Esophagus squamous epithelium (tissue), 4 donors: ENCODE measurements at regions not wholly inside any gene's neighbourhood (a gene's known extent, or its start where the extent isn't known, plus 50 kb on each side); places are given as distances from the start of the nearest gene placed in this dataset.

Experiments
- CTCF ChIP-seq, 6 experiments: fragments of 450-650 bp in 4 of 6; fragments of 200-600 bp in 2 of 6; sonication (generic) in 2 of 6; IDR thresholded peaks; one replicate each; pipeline ENCODE4 v1.5.1; 2016 to 2019; ENCODE audit warnings: antibody characterized with exemption in 6 of 6, mild to moderate bottlenecking in 4 of 6, moderate library complexity in 4 of 6
- POLR2A ChIP-seq, 4 donors: fragments of 450-650 bp; IDR thresholded peaks; one replicate each; pipeline ENCODE4 v1.6.1; 2017; ENCODE audit warnings: antibody characterized with exemption in 4 of 4, mild to moderate bottlenecking in 4 of 4, moderate library complexity in 3 of 4

DNA sequence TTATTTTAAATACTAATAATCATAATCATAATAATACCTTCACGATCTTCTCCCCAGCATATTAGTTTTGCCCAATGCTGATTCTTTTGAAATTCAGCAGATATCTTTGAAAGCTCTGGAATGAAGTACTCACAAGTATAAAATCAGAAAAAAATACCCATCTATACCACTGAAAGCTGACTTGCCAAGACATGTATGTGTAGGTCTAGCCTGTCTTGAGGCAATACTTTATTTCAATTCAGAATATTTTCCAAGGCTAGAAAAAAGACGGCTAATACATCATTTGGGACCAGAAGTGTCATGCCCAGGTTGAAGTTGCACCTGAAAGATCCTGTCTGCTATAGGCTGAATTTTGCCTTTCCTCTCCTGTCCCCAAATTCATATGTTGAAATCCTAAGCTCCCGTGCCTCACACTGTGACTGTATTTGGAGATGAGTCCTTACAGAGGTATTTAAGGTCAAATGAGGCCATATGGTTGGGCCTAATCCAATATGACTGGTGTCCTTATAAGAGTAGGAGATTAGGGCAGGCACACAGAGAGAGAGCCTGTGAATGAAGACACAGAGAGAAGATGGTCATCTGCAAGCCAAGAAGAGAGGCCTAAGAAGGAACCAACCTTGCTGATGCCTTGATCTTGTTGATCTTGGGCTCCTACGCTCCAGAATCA lies 255.9 kb upstream of the CMC1 start:
- TF ChIP-seq CTCF (IDR thresholded peaks at IDR 0.05) = no peak
- no peak for TF ChIP-seq POLR2A (IDR thresholded peaks at IDR 0.05)
